GM12875 (cell line): ENCODE measurements at regions not wholly inside any gene's neighbourhood (a gene's known extent, or its start where the extent isn't known, plus 50 kb on each side); places are given as distances from the start of the nearest gene placed in this dataset.
"Not testable (repeated sequence)": the region's sequence is repeated elsewhere in the genome, so short reads cannot be mapped to it uniquely, and the experiment has no call there.

Experiments used
- H3K4me3 ChIP-seq: one replicate; pipeline ENCODE4 v1.5.1; 2011; ENCODE audit warnings: low read depth, low read length, control low read depth
- TF ChIP-seq, protein P1 (sequence below): IDR thresholded peaks from 2 replicates; pipeline ENCODE4 v1.5.1; 2011; ENCODE audit warnings: low read depth, mild to moderate bottlenecking, control low read depth, inconsistent platforms, low read length, moderate library complexity, borderline replicate concordance; ENCODE audit not compliant: insufficient read depth

GRCh38 chr11:42972741-42973140 is 339.1 kb upstream of the API5 start:
- TF ChIP-seq, protein P1, sequence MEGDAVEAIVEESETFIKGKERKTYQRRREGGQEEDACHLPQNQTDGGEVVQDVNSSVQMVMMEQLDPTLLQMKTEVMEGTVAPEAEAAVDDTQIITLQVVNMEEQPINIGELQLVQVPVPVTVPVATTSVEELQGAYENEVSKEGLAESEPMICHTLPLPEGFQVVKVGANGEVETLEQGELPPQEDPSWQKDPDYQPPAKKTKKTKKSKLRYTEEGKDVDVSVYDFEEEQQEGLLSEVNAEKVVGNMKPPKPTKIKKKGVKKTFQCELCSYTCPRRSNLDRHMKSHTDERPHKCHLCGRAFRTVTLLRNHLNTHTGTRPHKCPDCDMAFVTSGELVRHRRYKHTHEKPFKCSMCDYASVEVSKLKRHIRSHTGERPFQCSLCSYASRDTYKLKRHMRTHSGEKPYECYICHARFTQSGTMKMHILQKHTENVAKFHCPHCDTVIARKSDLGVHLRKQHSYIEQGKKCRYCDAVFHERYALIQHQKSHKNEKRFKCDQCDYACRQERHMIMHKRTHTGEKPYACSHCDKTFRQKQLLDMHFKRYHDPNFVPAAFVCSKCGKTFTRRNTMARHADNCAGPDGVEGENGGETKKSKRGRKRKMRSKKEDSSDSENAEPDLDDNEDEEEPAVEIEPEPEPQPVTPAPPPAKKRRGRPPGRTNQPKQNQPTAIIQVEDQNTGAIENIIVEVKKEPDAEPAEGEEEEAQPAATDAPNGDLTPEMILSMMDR = no peak
- no peak overlapping the region for H3K4me3 ChIP-seq

GRCh38 chr11:42974510-42975179 is 337.2 kb upstream of the API5 start:
- no peak overlapping the region for H3K4me3 ChIP-seq
- TF ChIP-seq, protein P1 = peak; percentile 23; the same call in 1 of the 2 replicates

GRCh38 chr11:42975180-42975529 is 336.6 kb upstream of the API5 start:
- TF ChIP-seq, protein P1 = no peak
- H3K4me3 ChIP-seq = no peak overlapping the region

GRCh38 chr11:42976636-42977217 is 335.1 kb upstream of the API5 start:
- H3K4me3 ChIP-seq = no peak overlapping the region
- TF ChIP-seq, protein P1 = no peak

DNA sequence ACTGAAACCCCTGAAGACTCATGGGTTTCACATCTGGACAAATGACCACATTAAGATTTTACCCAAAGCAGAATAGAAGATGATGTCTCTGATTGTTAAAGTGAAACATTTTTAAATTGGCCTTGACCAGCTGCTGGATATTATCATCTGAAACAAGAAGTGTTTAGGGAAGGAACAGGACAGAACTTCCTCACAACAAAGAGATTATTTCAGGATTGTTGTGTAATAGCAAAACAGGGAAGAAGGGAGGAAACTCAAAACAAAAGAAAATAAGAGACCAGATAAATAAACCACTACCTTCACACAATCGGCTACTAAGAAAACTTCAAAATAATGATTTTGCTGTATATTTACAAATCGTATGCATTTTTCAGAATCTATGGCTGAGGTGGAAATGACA is 319.2 kb upstream of the API5 start:
- no peak overlapping the region for H3K4me3 ChIP-seq
- TF ChIP-seq, protein P1 = no peak

- TF ChIP-seq, protein P1 = no peak
- H3K4me3 ChIP-seq = no peak overlapping the region
These were observed 315.1 kb upstream of the API5 start for GRCh38 chr11:42996421-42997307.

GRCh38 chr11:43004879-43005278 is 306.9 kb upstream of the API5 start:
- H3K4me3 ChIP-seq = not testable (repeated sequence)
